ENCODE measurements at regions not wholly inside any gene's neighbourhood (a gene's known extent, or its start where the extent isn't known, plus 50 kb on each side); places are given as distances from the start of the nearest gene placed in this dataset.

GRCh38 chr15:95368755-95369601 is 961.5 kb upstream of the NR2F2 start:
- no peak for TF ChIP-seq CTCF (IDR thresholded peaks at IDR 0.05)
- TF ChIP-seq POLR2A (IDR thresholded peaks at IDR 0.05), result no peak
- no peak for TF ChIP-seq EP300 (IDR thresholded peaks at IDR 0.05)
- no peak for TF ChIP-seq POLR2AphosphoS5 (IDR thresholded peaks at IDR 0.05)

All from suprapubic skin (tissue), 4 donors.